ENCODE measurements at regions not wholly inside any gene's neighbourhood (a gene's known extent, or its start where the extent isn't known, plus 50 kb on each side); places are given as distances from the start of the nearest gene placed in this dataset.

- TF ChIP-seq CTCF (IDR thresholded peaks at IDR 0.05; ENCODE audit: control extremely low read depth in 1 of 3, insufficient read depth in 1 of 3, low read depth in 1 of 3, low read length in 3 of 3) (no peak), MAX (IDR thresholded peaks at IDR 0.05) (no peak), SIN3A (conservative IDR thresholded peaks at IDR 0.05 in 1 of 2, IDR thresholded peaks at IDR 0.05 in 1 of 2; ENCODE audit: low read depth in 1 of 2, low read length in 2 of 2) (no peak), NRF1 (IDR thresholded peaks at IDR 0.05; ENCODE audit: low read depth, low read length) (no peak), HDAC2 (IDR thresholded peaks at IDR 0.05; ENCODE audit: borderline replicate concordance in 1 of 2, low read depth in 2 of 2, low read length in 2 of 2) (no peak), POLR2A (IDR thresholded peaks at IDR 0.05; ENCODE audit: control extremely low read depth in 1 of 2, low read depth in 2 of 2, low read length in 2 of 2) (no peak)
These were observed 393.0 kb upstream of the TSHZ3 start for GRCh38 chr19:31742249-31742648.
